Suprapubic skin (tissue), 4 donors: ENCODE measurements at regions not wholly inside any gene's neighbourhood (a gene's known extent, or its start where the extent isn't known, plus 50 kb on each side); places are given as distances from the start of the nearest gene placed in this dataset.
"Not testable (repeated sequence)": the region's sequence is repeated elsewhere in the genome, so short reads cannot be mapped to it uniquely, and the experiment has no call there.

ENCODE experiments used
- DNase-seq, 2 donors: peaks; one replicate each; pipeline ENCODE4 v3.0.0-alpha.2; 2019; ENCODE audit warnings: low spot score in 2 of 2
- H3K27ac ChIP-seq: fragments of 200-600 bp; sonication (generic); one replicate; pipeline ENCODE4 v1.5.1; 2019
- H3K27me3 ChIP-seq: fragments of 200-600 bp; sonication (generic); one replicate; pipeline ENCODE4 v1.5.1; 2019
- H3K36me3 ChIP-seq: fragments of 200-600 bp; sonication (generic); one replicate; pipeline ENCODE4 v1.5.1; 2019
- H3K4me1 ChIP-seq: fragments of 200-600 bp; sonication (generic); one replicate; pipeline ENCODE4 v1.5.1; 2019
- H3K4me3 ChIP-seq: fragments of 200-600 bp; sonication (generic); one replicate; pipeline ENCODE4 v1.5.1; 2019; ENCODE audit warnings: mild to moderate bottlenecking
- H3K9me3 ChIP-seq: fragments of 200-600 bp; sonication (generic); one replicate; pipeline ENCODE4 v1.5.1; 2019
- EP300 ChIP-seq: sonication (generic); formaldehyde crosslinking; IDR thresholded peaks from one replicate; pipeline ENCODE4 v1.6.1; 2017; ENCODE audit warnings: antibody characterized with exemption
- POLR2A ChIP-seq, 2 donors: fragments of 450-650 bp; IDR thresholded peaks; one replicate each; pipeline ENCODE4 v1.6.1; 2017; ENCODE audit warnings: antibody characterized with exemption in 2 of 2, mild to moderate bottlenecking in 2 of 2, moderate library complexity in 2 of 2
- POLR2AphosphoS5 ChIP-seq, 3 donors: sonication (generic); formaldehyde crosslinking; IDR thresholded peaks; one replicate each; pipeline ENCODE4 v1.6.1; 2017; ENCODE audit warnings: antibody characterized with exemption in 3 of 3
- WGBS: methylation state at CpG from one replicate; pipeline ENCODE4 v1.1.5; 2018; 5-methylcytosine and 5-hydroxymethylcytosine counted together
- TF ChIP-seq, protein P1 (sequence below), 2 donors: fragments of 200-600 bp in 1 of 2; fragments of 450-650 bp in 1 of 2; sonication (generic) in 1 of 2; IDR thresholded peaks; one replicate each; pipeline ENCODE4 v1.5.1; 2016 to 2019; ENCODE audit warnings: antibody characterized with exemption in 2 of 2, mild to moderate bottlenecking in 1 of 2, moderate library complexity in 1 of 2

DNA sequence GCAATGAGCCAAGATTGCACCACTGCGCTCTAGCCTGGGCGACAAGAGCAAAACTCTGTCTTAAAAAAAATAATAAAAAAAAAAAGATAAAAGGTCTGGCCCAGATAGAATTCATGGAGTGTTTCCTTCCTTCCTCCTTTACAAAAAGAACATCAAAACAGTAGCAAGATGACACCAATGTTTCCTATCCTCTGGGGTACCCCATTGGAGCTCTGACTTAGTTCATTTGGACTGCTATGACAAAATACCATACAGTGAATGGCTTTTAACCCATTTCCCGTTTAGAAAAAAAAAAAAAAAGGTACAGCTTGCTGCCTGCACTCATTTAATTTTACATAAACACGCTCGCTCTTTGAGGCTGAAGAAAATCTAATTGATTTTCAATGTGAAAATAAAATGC is 89.9 kb upstream of the PRKX start:
- no peak for DNase-seq
- no peak for TF ChIP-seq POLR2A (IDR thresholded peaks at IDR 0.05)
- TF ChIP-seq, protein P1, sequence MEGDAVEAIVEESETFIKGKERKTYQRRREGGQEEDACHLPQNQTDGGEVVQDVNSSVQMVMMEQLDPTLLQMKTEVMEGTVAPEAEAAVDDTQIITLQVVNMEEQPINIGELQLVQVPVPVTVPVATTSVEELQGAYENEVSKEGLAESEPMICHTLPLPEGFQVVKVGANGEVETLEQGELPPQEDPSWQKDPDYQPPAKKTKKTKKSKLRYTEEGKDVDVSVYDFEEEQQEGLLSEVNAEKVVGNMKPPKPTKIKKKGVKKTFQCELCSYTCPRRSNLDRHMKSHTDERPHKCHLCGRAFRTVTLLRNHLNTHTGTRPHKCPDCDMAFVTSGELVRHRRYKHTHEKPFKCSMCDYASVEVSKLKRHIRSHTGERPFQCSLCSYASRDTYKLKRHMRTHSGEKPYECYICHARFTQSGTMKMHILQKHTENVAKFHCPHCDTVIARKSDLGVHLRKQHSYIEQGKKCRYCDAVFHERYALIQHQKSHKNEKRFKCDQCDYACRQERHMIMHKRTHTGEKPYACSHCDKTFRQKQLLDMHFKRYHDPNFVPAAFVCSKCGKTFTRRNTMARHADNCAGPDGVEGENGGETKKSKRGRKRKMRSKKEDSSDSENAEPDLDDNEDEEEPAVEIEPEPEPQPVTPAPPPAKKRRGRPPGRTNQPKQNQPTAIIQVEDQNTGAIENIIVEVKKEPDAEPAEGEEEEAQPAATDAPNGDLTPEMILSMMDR (IDR thresholded peaks at IDR 0.05): no peak
- no peaks in the 10 kb centered on the region for H3K4me1 ChIP-seq
- 68% methylated on average over 5 of the region's 5 CpGs for WGBS
- H3K27me3 ChIP-seq: no peaks in the 10 kb centered on the region
- H3K27ac ChIP-seq: no peak overlapping the region
- H3K9me3 ChIP-seq: no peaks in the 10 kb centered on the region
- H3K36me3 ChIP-seq: no peaks in the 10 kb centered on the region
- H3K4me3 ChIP-seq: no peak overlapping the region

DNA sequence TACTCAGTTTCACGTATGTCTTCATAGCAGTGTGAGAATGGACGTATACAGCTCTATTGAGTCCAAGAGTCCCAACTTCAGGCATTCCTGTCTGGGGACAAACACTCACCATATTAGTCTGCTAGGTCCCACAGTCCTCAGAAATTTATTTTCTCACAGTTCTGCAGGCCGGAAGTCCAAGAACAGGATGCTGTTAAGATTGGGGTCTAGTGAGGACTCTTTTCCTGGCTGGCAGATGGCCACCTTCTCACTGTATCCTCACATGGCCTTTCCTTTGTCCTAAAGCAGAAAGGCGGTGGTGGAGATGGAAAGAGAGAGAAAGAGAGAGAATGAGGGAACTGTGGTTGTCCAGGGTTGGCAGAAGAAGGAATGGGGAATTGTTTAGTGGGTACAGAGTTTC is 82.0 kb upstream of the PRKX start:
- 80% methylated on average over 4 of the region's 4 CpGs for WGBS
- H3K9me3 ChIP-seq, DNase-seq, H3K27ac ChIP-seq, H3K27me3 ChIP-seq, H3K4me1 ChIP-seq, H3K36me3 ChIP-seq, H3K4me3 ChIP-seq: not testable (repeated sequence)

DNA sequence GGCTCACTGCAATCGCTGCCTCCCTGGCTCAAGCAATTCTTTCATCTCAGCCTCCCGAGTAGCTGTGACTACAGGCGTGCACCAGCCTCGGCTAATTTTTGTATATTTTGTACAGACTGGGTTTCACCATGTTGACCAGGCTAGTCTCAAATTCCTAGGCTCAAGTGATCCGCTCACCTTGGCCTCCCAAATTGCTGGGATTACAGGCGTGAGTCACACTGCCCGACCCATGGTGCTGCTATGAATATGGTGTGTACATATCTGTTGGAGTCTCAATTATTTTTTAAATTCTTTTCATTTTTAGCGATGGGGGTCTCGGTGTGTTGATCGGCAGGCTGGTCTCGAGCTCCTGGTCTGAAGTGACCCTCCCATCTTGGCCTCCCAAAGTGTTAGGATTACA is 78.0 kb upstream of the PRKX start:
- H3K9me3 ChIP-seq: no peaks in the 10 kb centered on the region
- H3K27me3 ChIP-seq: no peaks in the 10 kb centered on the region
- 85% methylated on average over 11 of the region's 11 CpGs for WGBS
- no peak overlapping the region for H3K27ac ChIP-seq
- no peak for TF ChIP-seq EP300
- TF ChIP-seq, protein P1 (IDR thresholded peaks at IDR 0.05): no peak
- no peak for TF ChIP-seq POLR2AphosphoS5 (IDR thresholded peaks at IDR 0.05)
- no peak for TF ChIP-seq POLR2A (IDR thresholded peaks at IDR 0.05)
- no peaks in the 10 kb centered on the region for H3K4me1 ChIP-seq
- no peak for DNase-seq
- no peak overlapping the region for H3K4me3 ChIP-seq
- no peaks in the 10 kb centered on the region for H3K36me3 ChIP-seq

DNA sequence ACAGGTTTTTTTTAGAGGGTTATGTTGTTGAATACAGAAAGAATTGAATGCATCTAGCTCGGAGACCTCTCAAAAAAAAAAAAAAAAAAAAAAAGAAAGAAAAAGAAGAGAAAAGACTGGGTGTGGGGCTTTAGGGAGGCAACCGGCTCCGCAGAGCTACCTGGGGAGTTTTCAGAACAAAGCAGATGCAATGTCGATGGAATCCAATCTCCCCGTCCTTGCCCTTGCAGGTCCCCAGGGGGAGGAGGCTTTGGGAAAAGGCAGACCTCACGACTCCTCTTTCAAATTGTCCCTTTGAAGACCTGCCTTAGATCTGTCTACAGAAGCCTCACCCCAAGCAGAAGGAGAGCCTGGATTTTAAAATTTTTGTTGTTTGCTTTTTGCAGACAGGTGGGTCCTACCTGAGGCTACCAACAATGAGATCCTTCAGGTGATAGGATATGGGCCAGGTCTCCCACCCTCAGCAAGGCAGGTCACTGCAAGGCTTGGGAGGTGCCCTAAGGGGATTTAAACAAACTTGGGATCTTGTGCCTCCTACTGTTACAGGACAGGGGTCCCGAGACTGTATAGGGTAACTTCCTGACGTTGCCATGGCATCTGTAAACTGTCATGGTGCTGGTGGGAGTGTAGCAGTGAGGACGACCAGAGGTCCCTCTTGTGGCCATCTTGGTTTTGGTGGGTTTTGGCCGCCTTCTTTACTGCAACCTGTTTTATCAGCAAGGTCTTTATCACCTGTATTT is 75.2 kb upstream of the PRKX start:
- no peaks in the 10 kb centered on the region for H3K36me3 ChIP-seq
- TF ChIP-seq POLR2A (IDR thresholded peaks at IDR 0.05) (no peak), EP300 (no peak), POLR2AphosphoS5 (IDR thresholded peaks at IDR 0.05) (no peak)
- TF ChIP-seq, protein P1 (IDR thresholded peaks at IDR 0.05): no peak
- 13% methylated on average over 10 of the region's 10 CpGs for WGBS
- no peak overlapping the region for H3K27ac ChIP-seq
- H3K27me3 ChIP-seq: no peaks in the 10 kb centered on the region
- no peaks in the 10 kb centered on the region for H3K4me1 ChIP-seq
- no peak for DNase-seq
- no peak overlapping the region for H3K4me3 ChIP-seq
- no peaks in the 10 kb centered on the region for H3K9me3 ChIP-seq

DNA sequence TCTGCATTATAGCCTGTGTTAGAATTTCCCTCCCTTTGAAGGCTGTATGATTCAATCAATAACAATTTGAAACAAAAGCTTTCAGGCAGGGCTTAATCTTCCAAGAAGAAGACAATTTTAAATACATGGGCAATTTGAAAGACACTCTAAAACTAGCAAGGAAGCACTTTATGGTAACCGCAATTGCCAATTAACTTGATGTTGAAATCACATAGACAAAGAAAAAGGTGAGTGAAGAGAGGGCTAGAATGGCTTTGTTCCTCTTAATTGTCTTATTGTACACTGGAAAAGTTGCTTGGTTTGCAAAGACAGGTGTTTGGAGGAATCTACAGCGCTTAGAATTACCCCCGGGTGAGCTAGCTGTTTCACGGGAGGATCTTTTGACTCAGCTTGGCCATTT is 74.4 kb upstream of the PRKX start:
- Histone ChIP-seq H3K36me3 (no peaks in the 10 kb centered on the region), H3K9me3 (no peaks in the 10 kb centered on the region), H3K4me1 (no peaks in the 10 kb centered on the region), H3K4me3 (no peak overlapping the region), H3K27ac (no peak overlapping the region), H3K27me3 (no peaks in the 10 kb centered on the region)
- 29% methylated on average over 4 of the region's 4 CpGs for WGBS
- TF ChIP-seq POLR2AphosphoS5 (IDR thresholded peaks at IDR 0.05) (no peak), POLR2A (IDR thresholded peaks at IDR 0.05) (no peak), EP300 (no peak)
- TF ChIP-seq, protein P1 (IDR thresholded peaks at IDR 0.05): no peak
- DNase-seq: no peak

DNA sequence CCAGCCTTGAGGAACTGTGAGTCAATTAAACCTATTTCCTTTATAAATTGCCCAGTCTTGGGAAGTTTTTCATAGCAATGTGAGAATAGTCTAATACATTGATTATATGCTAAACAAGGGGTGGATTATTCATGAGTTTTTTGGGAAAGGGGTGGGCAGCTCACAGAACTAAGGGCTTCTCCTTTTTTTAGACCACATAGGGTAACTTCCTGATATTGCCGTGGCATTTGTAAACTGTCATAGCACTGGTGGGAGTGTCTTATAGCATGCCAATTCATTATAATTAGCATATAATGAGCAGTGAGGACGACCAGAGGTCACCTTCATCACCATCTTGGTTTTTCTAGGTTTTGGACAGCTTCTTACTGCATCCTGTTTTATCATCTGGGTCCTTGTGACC is 72.4 kb upstream of the PRKX start:
- H3K4me3 ChIP-seq, H3K9me3 ChIP-seq, H3K27me3 ChIP-seq, H3K4me1 ChIP-seq, DNase-seq, H3K36me3 ChIP-seq, H3K27ac ChIP-seq: not testable (repeated sequence)
- 66% methylated on average over 2 of the region's 2 CpGs for WGBS
